ENCODE measurements at regions not wholly inside any gene's neighbourhood (a gene's known extent, or its start where the extent isn't known, plus 50 kb on each side); places are given as distances from the start of the nearest gene placed in this dataset.

- no peaks in the 10 kb centered on the region for H3K27me3 Mint-ChIP-seq (ENCODE audit: insufficient read depth, low read depth, poor library complexity)
- H3K36me3 ChIP-seq (ENCODE audit: insufficient read depth): no peaks in the 10 kb centered on the region
- ATAC-seq: no peak
- TF ChIP-seq ZNF114 (CRISPR knock-in tag; IDR thresholded peaks at IDR 0.05): no peak
- TF ChIP-seq STAT1 (IDR thresholded peaks at IDR 0.05; ENCODE audit: unreplicated experiment): no peak
- TF ChIP-seq ZNF331 (CRISPR knock-in tag; IDR thresholded peaks at IDR 0.05; ENCODE audit: low read depth): no peak
- TF ChIP-seq CTCF (conservative IDR thresholded peaks at IDR 0.05; ENCODE audit: low read depth in 2 of 2): no peak
- no peak for TF ChIP-seq EZH2phosphoT487 (IDR thresholded peaks at IDR 0.05; ENCODE audit: unreplicated experiment)
- no peak for TF ChIP-seq REST (IDR thresholded peaks at IDR 0.05; ENCODE audit: unreplicated experiment)
- no peak for TF ChIP-seq ETS1 (IDR thresholded peaks at IDR 0.05)
- TF ChIP-seq ZNF462 (CRISPR knock-in tag; IDR thresholded peaks at IDR 0.05): no peak
- DNase-seq (ENCODE audit: low spot score): no peak
- no peaks in the 10 kb centered on the region for H3K79me2 ChIP-seq (replicated peaks; ENCODE audit: insufficient read depth)
- no peak overlapping the region for H2AFZ ChIP-seq
- no peaks in the 10 kb centered on the region; the same call in 2 of the 3 replicates for H3K4me1 Mint-ChIP-seq
- no peaks in the 10 kb centered on the region for H4K20me1 ChIP-seq (replicated peaks; ENCODE audit: insufficient read depth)
- H3K36me3 Mint-ChIP-seq (ENCODE audit: low read depth): no peaks in the 10 kb centered on the region
- no peaks in the 10 kb centered on the region for H3F3A ChIP-seq (replicated peaks; ENCODE audit: low read depth)
- H3K4me3 Mint-ChIP-seq: no peak overlapping the region
- H3K27ac ChIP-seq (ENCODE audit: low read depth): no peak overlapping the region
- H3K4me3 ChIP-seq: no peak overlapping the region
- peaks cover 6% of the 10 kb centered on the region; the same call in 1 of the 2 replicates for H3K9me2 ChIP-seq (ENCODE audit: insufficient read depth)
- H3K27me3 ChIP-seq (ENCODE audit: insufficient read depth): no peaks in the 10 kb centered on the region
- no peak overlapping the region for H3K4me2 ChIP-seq
- no peak overlapping the region for H3K27ac Mint-ChIP-seq
- no peaks in the 10 kb centered on the region for H3K4me1 ChIP-seq (ENCODE audit: insufficient read depth)
- no peaks in the 10 kb centered on the region for H3K9me3 Mint-ChIP-seq
These were observed 126.9 kb upstream of the PIK3C3 start for GRCh38 chr18:41828137-41828536.

Data from GM23338 (cell line).